Kidney epithelial cell (primary cell): ENCODE measurements at regions not wholly inside any gene's neighbourhood (a gene's known extent, or its start where the extent isn't known, plus 50 kb on each side); places are given as distances from the start of the nearest gene placed in this dataset.

Experiments used
- DNase-seq: peaks from one replicate; pipeline ENCODE4 v3.0.0-alpha.2; 2010; ENCODE audit warnings: low read depth
- H3K27me3 ChIP-seq: 2 replicates; pipeline ENCODE4 v1.6.0; 2011; ENCODE audit warnings: low read length; ENCODE audit not compliant: control insufficient read depth, insufficient read depth
- H3K36me3 ChIP-seq: 2 replicates; pipeline ENCODE4 v1.5.1; 2011; ENCODE audit warnings: low read length; ENCODE audit not compliant: control insufficient read depth, insufficient read depth
- H3K4me3 ChIP-seq: 2 replicates; pipeline ENCODE4 v1.5.1; 2011; ENCODE audit warnings: low read depth, mild to moderate bottlenecking, control low read depth, low read length
- CTCF ChIP-seq: IDR thresholded peaks from 2 replicates; pipeline ENCODE4 v1.5.1; 2011; ENCODE audit warnings: mild to moderate bottlenecking, moderate library complexity, low read length, control low read depth, inconsistent platforms; ENCODE audit not compliant: insufficient read depth, poor library complexity, severe bottlenecking

- TF ChIP-seq CTCF: no peak
- Histone ChIP-seq H3K36me3 (no peaks in the 10 kb centered on the region), H3K27me3 (no peaks in the 10 kb centered on the region), H3K4me3 (no peak overlapping the region)
- DNase-seq: no peak
Measured at GRCh38 chr10:84571146-84571545, 242.8 kb downstream of the CCSER2 start.

DNA sequence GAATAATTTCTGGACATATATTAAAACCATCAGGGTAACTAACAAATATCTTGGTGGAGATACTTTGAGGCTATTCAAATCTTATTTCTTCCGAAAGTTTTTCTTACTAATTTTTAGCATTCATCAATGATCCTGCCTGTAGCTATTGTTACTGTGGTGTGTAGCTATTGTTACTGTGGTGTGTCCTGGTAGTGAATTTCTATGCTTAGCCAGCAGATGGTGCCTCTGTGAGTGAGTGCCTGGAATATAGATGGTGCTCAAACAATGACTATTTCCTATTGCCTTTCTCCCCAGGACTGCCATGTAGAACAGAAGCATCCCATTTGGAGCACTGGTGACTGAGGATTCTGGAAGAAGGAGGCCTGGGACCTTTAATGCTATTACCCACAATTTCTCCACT is 245.7 kb downstream of the CCSER2 start:
- no peak for DNase-seq
- no peak for TF ChIP-seq CTCF
- H3K4me3 ChIP-seq: no peak overlapping the region
- no peaks in the 10 kb centered on the region for H3K36me3 ChIP-seq
- no peaks in the 10 kb centered on the region for H3K27me3 ChIP-seq

DNA sequence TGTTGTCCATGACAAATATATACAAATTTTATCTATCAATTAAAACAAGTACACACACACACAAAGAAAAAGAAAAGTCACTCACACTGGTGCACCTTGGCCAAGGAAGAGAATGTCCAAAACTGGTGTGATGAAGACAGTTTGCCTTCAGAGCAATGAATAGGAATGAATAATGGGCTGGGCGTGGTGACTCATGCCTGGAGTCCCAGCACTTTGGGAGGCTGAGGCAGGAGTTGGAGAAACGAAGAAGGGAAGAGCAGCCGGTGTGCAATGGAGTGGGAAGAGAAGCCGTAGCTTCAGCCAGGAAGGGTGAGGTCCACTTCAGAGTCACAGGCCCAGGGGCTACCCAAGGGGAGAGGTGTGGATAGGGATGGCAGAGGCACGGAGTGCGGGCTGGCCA is 253.6 kb downstream of the CCSER2 start:
- Histone ChIP-seq H3K4me3 (no peak overlapping the region), H3K36me3 (no peaks in the 10 kb centered on the region), H3K27me3 (no peaks in the 10 kb centered on the region)
- no peak for DNase-seq
- TF ChIP-seq CTCF: no peak

DNA sequence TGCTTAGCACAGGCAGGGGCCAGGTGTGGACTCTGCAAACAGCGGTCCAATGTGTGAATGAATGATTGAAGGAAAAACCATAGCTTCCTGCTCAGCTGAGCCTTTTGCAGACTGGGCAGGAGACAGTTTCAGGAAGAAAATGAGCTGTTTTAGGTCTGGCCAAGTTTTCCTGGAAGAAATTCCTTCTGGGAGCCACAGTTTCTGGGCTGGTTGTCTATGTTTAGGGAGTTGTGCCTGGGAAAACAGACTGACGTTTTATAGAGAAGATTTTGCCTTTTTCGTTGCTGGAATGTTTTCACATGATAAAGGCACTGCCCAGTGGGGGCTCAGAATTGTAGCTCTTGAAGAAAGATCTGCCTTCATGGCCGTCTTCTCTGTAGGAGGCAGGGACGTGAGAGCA is 255.1 kb downstream of the CCSER2 start:
- Histone ChIP-seq H3K36me3 (no peaks in the 10 kb centered on the region), H3K27me3 (no peaks in the 10 kb centered on the region), H3K4me3 (no peak overlapping the region)
- TF ChIP-seq CTCF: no peak
- DNase-seq: no peak

GRCh38 chr10:84587789-84588188 is 259.4 kb downstream of the CCSER2 start:
- no peak for TF ChIP-seq CTCF
- Histone ChIP-seq H3K36me3 (no peaks in the 10 kb centered on the region), H3K4me3 (no peak overlapping the region), H3K27me3 (peaks cover 3% of the 10 kb centered on the region)
- no peak for DNase-seq

DNA sequence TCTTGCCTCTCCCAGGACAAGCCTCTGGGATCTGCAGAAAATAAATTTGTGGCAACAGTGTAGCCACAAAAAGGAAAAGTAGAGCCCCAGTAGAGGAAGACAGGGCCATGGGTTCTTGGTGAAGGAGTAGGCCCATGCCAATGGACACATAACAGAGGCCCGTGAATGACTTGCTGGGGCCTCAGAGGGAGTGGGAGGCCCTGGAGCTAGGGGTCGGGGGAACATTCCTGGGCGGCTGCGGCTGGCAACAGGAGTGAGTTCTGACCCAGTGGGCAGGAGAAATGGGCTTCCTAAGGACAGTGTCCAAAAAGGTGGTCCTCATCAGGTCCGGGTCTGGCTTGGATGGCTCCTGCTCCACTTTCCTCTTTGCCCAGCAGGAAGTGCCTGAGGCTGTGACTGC is 260.0 kb downstream of the CCSER2 start:
- TF ChIP-seq CTCF: no peak
- H3K4me3 ChIP-seq: no peak overlapping the region
- no peak for DNase-seq
- H3K27me3 ChIP-seq: peaks cover 3% of the 10 kb centered on the region
- no peaks in the 10 kb centered on the region for H3K36me3 ChIP-seq
